ENCODE measurements at regions not wholly inside any gene's neighbourhood (a gene's known extent, or its start where the extent isn't known, plus 50 kb on each side); places are given as distances from the start of the nearest gene placed in this dataset.

GRCh38 chr13:111861319-111861718 is 205.6 kb upstream of the SOX1 start:
- TF ChIP-seq, protein P1, sequence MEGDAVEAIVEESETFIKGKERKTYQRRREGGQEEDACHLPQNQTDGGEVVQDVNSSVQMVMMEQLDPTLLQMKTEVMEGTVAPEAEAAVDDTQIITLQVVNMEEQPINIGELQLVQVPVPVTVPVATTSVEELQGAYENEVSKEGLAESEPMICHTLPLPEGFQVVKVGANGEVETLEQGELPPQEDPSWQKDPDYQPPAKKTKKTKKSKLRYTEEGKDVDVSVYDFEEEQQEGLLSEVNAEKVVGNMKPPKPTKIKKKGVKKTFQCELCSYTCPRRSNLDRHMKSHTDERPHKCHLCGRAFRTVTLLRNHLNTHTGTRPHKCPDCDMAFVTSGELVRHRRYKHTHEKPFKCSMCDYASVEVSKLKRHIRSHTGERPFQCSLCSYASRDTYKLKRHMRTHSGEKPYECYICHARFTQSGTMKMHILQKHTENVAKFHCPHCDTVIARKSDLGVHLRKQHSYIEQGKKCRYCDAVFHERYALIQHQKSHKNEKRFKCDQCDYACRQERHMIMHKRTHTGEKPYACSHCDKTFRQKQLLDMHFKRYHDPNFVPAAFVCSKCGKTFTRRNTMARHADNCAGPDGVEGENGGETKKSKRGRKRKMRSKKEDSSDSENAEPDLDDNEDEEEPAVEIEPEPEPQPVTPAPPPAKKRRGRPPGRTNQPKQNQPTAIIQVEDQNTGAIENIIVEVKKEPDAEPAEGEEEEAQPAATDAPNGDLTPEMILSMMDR (IDR thresholded peaks at IDR 0.05; ENCODE audit: control extremely low read depth in 1 of 3, insufficient read depth in 1 of 3, low read depth in 1 of 3, low read length in 3 of 3): no peak
- no peak for TF ChIP-seq CTBP2 (IDR thresholded peaks at IDR 0.05; ENCODE audit: borderline replicate concordance, insufficient read depth, insufficient read length, low read length)
- TF ChIP-seq EZH2 (IDR thresholded peaks at IDR 0.05; ENCODE audit: low read depth, low read length, severe bottlenecking): no peak
- no peak for TF ChIP-seq FOSL1 (IDR thresholded peaks at IDR 0.05; ENCODE audit: insufficient read depth, low read depth, low read length)
- TF ChIP-seq MAX (IDR thresholded peaks at IDR 0.05): no peak
- no peak for TF ChIP-seq BCL11A (IDR thresholded peaks at IDR 0.05; ENCODE audit: low read depth in 2 of 2, low read length in 2 of 2)
